A673 (cell line): ENCODE measurements at regions not wholly inside any gene's neighbourhood (a gene's known extent, or its start where the extent isn't known, plus 50 kb on each side); places are given as distances from the start of the nearest gene placed in this dataset.

Experiments used
- BruUV-seq: library from RNA; stranded (reverse); fragments of 400-500 nt; replicated peaks from 2 replicates; lab custom pipeline; 2021; lab: Mats Ljungman, UMichigan
- CTCF ChIA-PET: fragments of 300-600 bp; sonication (Branson Sonifier 250); formaldehyde crosslinking; loops from one replicate; lab custom pipeline; 2022; ENCODE audit warnings: antibody characterized with exemption; lab: Charles Lee
- POLR2A ChIA-PET: fragments of 300-600 bp; sonication (Branson Sonifier 250); formaldehyde crosslinking; loops from one replicate; lab custom pipeline; 2022; ENCODE audit warnings: antibody characterized with exemption; ENCODE audit not compliant: low non-redundant PET; lab: Charles Lee
- DNase-seq: peaks from one replicate; pipeline ENCODE4 v3.0.0-alpha.2; 2015; ENCODE audit warnings: low spot score
- H3K27ac ChIP-seq: fragments of 200-600 bp; sonication (generic); 2 replicates; pipeline ENCODE4 v1.5.1; 2016; ENCODE audit warnings: mixed run types, low read depth, mild to moderate bottlenecking, mixed read lengths, antibody characterized with exemption, low read length; ENCODE audit not compliant: poor library complexity, severe bottlenecking
- H3K27me3 ChIP-seq: fragments of 200-600 bp; sonication (generic); replicated peaks from 2 replicates; pipeline ENCODE4 v1.6.1; 2017; ENCODE audit warnings: mixed run types, low read depth, mild to moderate bottlenecking, mixed read lengths, antibody characterized with exemption, low read length; ENCODE audit not compliant: insufficient read depth, poor library complexity
- H3K36me3 ChIP-seq: fragments of 200-600 bp; sonication (generic); 2 replicates; pipeline ENCODE4 v1.6.1; 2016; ENCODE audit warnings: mixed run types, mild to moderate bottlenecking, mixed read lengths, antibody characterized with exemption, low read length; ENCODE audit not compliant: insufficient read depth, poor library complexity, severe bottlenecking
- H3K4me1 ChIP-seq: fragments of 200-600 bp; sonication (generic); 2 replicates; pipeline ENCODE4 v1.6.1; 2017; ENCODE audit warnings: mixed run types, mild to moderate bottlenecking, mixed read lengths, antibody characterized with exemption, low read length; ENCODE audit not compliant: insufficient read depth, poor library complexity, severe bottlenecking
- H3K4me3 ChIP-seq: fragments of 200-600 bp; sonication (generic); 2 replicates; pipeline ENCODE4 v1.5.1; 2016; ENCODE audit warnings: low read depth, mixed run types, mild to moderate bottlenecking, mixed read lengths, low read length; ENCODE audit not compliant: poor library complexity, severe bottlenecking
- H3K9me3 ChIP-seq: fragments of 200-600 bp; sonication (generic); 2 replicates; pipeline ENCODE4 v1.6.1; 2016; ENCODE audit warnings: mixed run types, low read depth, mild to moderate bottlenecking, mixed read lengths, antibody characterized with exemption, low read length; ENCODE audit not compliant: poor library complexity, severe bottlenecking
- CTCF ChIP-seq: fragments of 300-800, 200-600 bp; sonication (generic); conservative IDR thresholded peaks from 2 replicates; pipeline ENCODE4 v1.5.1; 2017; ENCODE audit warnings: low read depth, mild to moderate bottlenecking, antibody characterized with exemption, low read length, moderate library complexity, mixed read lengths
- EZH2 ChIP-seq: fragments of 200-600 bp; sonication (generic); IDR thresholded peaks from 2 replicates; pipeline ENCODE4 v1.6.1; 2017; ENCODE audit warnings: borderline replicate concordance, low read depth, mild to moderate bottlenecking, mixed read lengths, antibody characterized with exemption, low read length; ENCODE audit not compliant: poor library complexity, severe bottlenecking
- intact Hi-C: fragments of 100-400 bp; cut with micrococcal nuclease; formaldehyde crosslinking; loops from one replicate; pipeline ENCODE4 v1.10.0; 2022; ENCODE audit not compliant: unreplicated experiment

DNA sequence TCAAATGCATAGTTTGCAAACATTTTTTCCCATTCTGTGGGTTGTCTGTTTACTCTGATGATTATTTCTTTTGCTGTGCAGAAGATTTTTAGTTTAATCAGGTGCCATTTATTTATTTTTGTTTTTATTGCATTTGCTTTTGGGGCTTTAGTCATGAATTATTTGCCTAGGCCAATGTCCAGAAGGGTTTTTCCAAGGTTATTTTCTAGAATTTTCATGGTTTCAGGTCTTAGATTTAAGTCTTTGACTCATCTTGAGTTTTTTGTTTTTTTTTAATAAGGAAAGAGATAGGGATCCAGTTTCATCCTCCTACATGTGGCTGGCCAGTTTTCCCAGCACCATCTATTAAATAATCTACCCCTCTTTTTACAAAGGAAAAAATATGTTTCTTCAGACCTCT lies 57.2 kb upstream of the TMEM260 start:
- Histone ChIP-seq H3K27me3 (no peaks in the 10 kb centered on the region), H3K9me3 (no peaks in the 10 kb centered on the region), H3K4me3 (no peak overlapping the region), H3K36me3 (no peaks in the 10 kb centered on the region), H3K27ac (no peak overlapping the region), H3K4me1 (no peaks in the 10 kb centered on the region)
- TF ChIP-seq CTCF (no peak), EZH2 (no peak)
- no peak for DNase-seq
- ChIA-PET POLR2A (no interaction called here), CTCF (no interaction called here)
- intact Hi-C loops: no loop called here
- no TSS peak for BruUV-seq

- ChIA-PET CTCF (no interaction called here), POLR2A (no interaction called here)
- BruUV-seq: no TSS peak
- H3K4me3 ChIP-seq: no peak overlapping the region
- intact Hi-C loops: no loop called here
- H3K36me3 ChIP-seq: no peaks in the 10 kb centered on the region
- no peak overlapping the region for H3K27ac ChIP-seq
- no peaks in the 10 kb centered on the region for H3K27me3 ChIP-seq
- no peaks in the 10 kb centered on the region for H3K9me3 ChIP-seq
- TF ChIP-seq CTCF (no peak), EZH2 (no peak)
- H3K4me1 ChIP-seq: no peaks in the 10 kb centered on the region
- no peak for DNase-seq
Measured at GRCh38 chr14:56524971-56525677, 54.5 kb upstream of the TMEM260 start.

DNA sequence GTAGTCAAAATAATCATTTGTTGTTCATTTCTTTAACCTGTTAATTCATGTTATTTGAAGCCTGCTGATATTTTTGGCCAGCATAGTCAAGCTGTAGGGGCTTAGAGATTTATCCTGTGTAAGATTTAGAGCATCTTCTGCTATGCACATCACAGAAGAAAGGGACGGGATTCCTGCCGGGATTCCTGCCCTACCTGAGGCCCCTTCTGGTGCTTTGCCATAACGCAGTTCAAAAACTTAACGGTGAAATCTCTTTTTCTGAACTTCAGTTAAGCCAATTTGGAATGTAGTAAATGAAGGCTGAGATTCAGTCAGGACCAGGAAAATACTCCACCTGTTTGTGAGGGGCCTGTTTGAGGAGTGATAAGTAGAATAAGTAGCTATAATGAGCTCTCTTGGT lies 50.7 kb upstream of the TMEM260 start:
- no peak for DNase-seq
- Histone ChIP-seq H3K9me3 (no peaks in the 10 kb centered on the region), H3K27ac (no peak overlapping the region), H3K4me1 (no peaks in the 10 kb centered on the region), H3K36me3 (no peaks in the 10 kb centered on the region), H3K4me3 (no peak overlapping the region), H3K27me3 (no peaks in the 10 kb centered on the region)
- no TSS peak for BruUV-seq
- ChIA-PET CTCF (no interaction called here), POLR2A (no interaction called here)
- TF ChIP-seq EZH2: no peak
- TF ChIP-seq CTCF: no peak
- intact Hi-C loops: no loop called here
